K562 (cell line): ENCODE measurements at regions not wholly inside any gene's neighbourhood (a gene's known extent, or its start where the extent isn't known, plus 50 kb on each side); places are given as distances from the start of the nearest gene placed in this dataset.

Source experiments
- ATAC-seq: fragments of 200-7000 bp; cut with Tn5 transposase; 3 replicates; pipeline ENCODE4 v1.9.1; 2020; ENCODE audit warnings: moderate library complexity
- BruUV-seq: library from RNA; stranded (reverse); fragments of 400-500 nt; replicated peaks from 2 replicates; lab custom pipeline; 2021; lab: Mats Ljungman, UMichigan
- CTCF ChIA-PET: fragments of 300-600 bp; formaldehyde crosslinking; extraction: SDS; loops from one replicate; lab custom pipeline; 2021; ENCODE audit warnings: low intra/inter-chr PET ratio; lab: Yijun Ruan, JAX
- POLR2A ChIA-PET: fragments of 300-600, 350-650 bp; sonication (Branson Sonifier 250); formaldehyde crosslinking; extraction: SDS; loops from one replicate; lab custom pipeline; 2021; ENCODE audit warnings: antibody characterized with exemption, inconsistent platforms; lab: Yijun Ruan, JAX
- DNase-seq, 4 experiments: peaks; one replicate each; pipeline versions ENCODE4 v3.0.0 to v3.0.0-alpha.2; 2011 to 2018; ENCODE audit warnings: low spot score in 3 of 4, mixed read lengths in 3 of 4; ENCODE audit errors: extremely low read depth in 1 of 4
- FAIRE-seq: peaks from 2 replicates; lab custom pipeline; 2011; peaks lifted over from hg19 to GRCh38; lab: Jason Lieb, UNC
- H2AFZ ChIP-seq: 2 replicates; pipeline ENCODE4 v1.6.0; 2011; ENCODE audit warnings: low read depth, low read length, control low read depth, inconsistent platforms
- H3K27ac ChIP-seq: fragments of 200-600 bp; 3 replicates; pipeline ENCODE4 v1.8.0; 2011; ENCODE audit warnings: low read depth, mild to moderate bottlenecking, control low read depth, inconsistent platforms, low read length, moderate library complexity, mixed read lengths; ENCODE audit errors: extremely low read depth
- H3K27me3 ChIP-seq, 2 experiments: fragments of 300-600 bp in 1 of 2; 2 replicates in 1 of 2; 3 replicates in 1 of 2; pipeline versions ENCODE4 v1.6.0 to v1.8.0; 2011; ENCODE audit warnings: inconsistent platforms in 2 of 2, low read length in 2 of 2, mild to moderate bottlenecking in 1 of 2, mixed read lengths in 1 of 2, moderate library complexity in 1 of 2; ENCODE audit not compliant: control insufficient read depth in 2 of 2, insufficient read depth in 2 of 2
- H3K36me3 ChIP-seq: fragments of 300-600 bp; 3 replicates; pipeline ENCODE4 v1.8.0; 2011; ENCODE audit warnings: mild to moderate bottlenecking, low read length, inconsistent platforms; ENCODE audit not compliant: control insufficient read depth, insufficient read depth
- H3K4me1 ChIP-seq, 2 experiments: fragments of 200-600 bp in 1 of 2; replicated peaks in 1 of 2; 2 replicates in 1 of 2; 3 replicates in 1 of 2; pipeline versions ENCODE4 v1.5.1 to v1.8.0; 2011; ENCODE audit warnings: inconsistent platforms in 2 of 2, low read length in 2 of 2, mild to moderate bottlenecking in 1 of 2, mixed read lengths in 1 of 2, moderate library complexity in 1 of 2; ENCODE audit not compliant: control insufficient read depth in 2 of 2, insufficient read depth in 2 of 2
- H3K4me2 ChIP-seq: 2 replicates; pipeline ENCODE4 v1.6.1; 2011; ENCODE audit warnings: low read length, control low read depth, inconsistent platforms, mixed read lengths; ENCODE audit not compliant: insufficient read depth
- H3K4me3 ChIP-seq: fragments of 200-600 bp; sonication (generic), shearing (Covaris generic); 2 replicates; pipeline ENCODE4 v1.5.1; 2016; ENCODE audit warnings: control low read depth, inconsistent platforms
- H3K79me2 ChIP-seq: fragments of 200-600 bp; 3 replicates; pipeline ENCODE4 v1.8.0; 2011; ENCODE audit warnings: low read length, inconsistent platforms; ENCODE audit not compliant: control insufficient read depth, insufficient read depth
- H3K9ac ChIP-seq, 2 experiments: 2 replicates each; pipeline versions ENCODE4 v1.6.0 to v1.6.1; 2011; ENCODE audit warnings: low read depth in 2 of 2, low read length in 2 of 2, control low read depth in 1 of 2, inconsistent platforms in 1 of 2, mild to moderate bottlenecking in 1 of 2, mixed read lengths in 1 of 2; ENCODE audit not compliant: insufficient read depth in 1 of 2
- H3K9me1 ChIP-seq: one replicate; pipeline ENCODE4 v1.6.0; 2011; ENCODE audit warnings: inconsistent platforms, mild to moderate bottlenecking, low read length, moderate library complexity; ENCODE audit not compliant: control insufficient read depth, insufficient read depth
- H3K9me3 ChIP-seq: replicated peaks from 2 replicates; pipeline ENCODE4 v1.5.1; 2011; ENCODE audit warnings: low read depth, low read length, inconsistent platforms; ENCODE audit not compliant: control insufficient read depth, insufficient read depth
- H4K20me1 ChIP-seq: replicated peaks from 2 replicates; pipeline ENCODE4 v1.6.1; 2011; ENCODE audit warnings: low read length, inconsistent platforms, mixed read lengths; ENCODE audit not compliant: control insufficient read depth, insufficient read depth
- DDX20 ChIP-seq: fragments of 450-650 bp; IDR thresholded peaks from 2 replicates; pipeline ENCODE4 v1.6.1; 2016; ENCODE audit warnings: missing genetic modification characterization, low read depth, mild to moderate bottlenecking, missing compliant biosample characterization, moderate library complexity
- NFIC ChIP-seq: fragments of 450-650 bp; IDR thresholded peaks from 2 replicates; pipeline ENCODE4 v1.6.1; 2017; ENCODE audit warnings: mild to moderate bottlenecking, inconsistent platforms
- RAD21 ChIP-seq, 2 experiments: fragments of 250-450 bp in 1 of 2; fragments of 450-650 bp in 1 of 2; sonication (Bioruptor Pico) in 1 of 2; formaldehyde crosslinking in 1 of 2; IDR thresholded peaks in 1 of 2; conservative IDR thresholded peaks in 1 of 2; 2 replicates each; pipeline versions ENCODE4 v1.4.0 to v1.8.0; 2020 to 2022; ENCODE audit warnings: mild to moderate bottlenecking in 2 of 2, moderate library complexity in 1 of 2
- WGBS: fragments of 100-300 bp; shearing (Covaris generic); methylation state at CpG from one replicate; pipeline ENCODE4 v1.1.6; 2016; ENCODE audit warnings: low coverage, mixed read lengths; ENCODE audit not compliant: insufficient coverage; ENCODE audit errors: missing lambda C conversion rate; 5-methylcytosine and 5-hydroxymethylcytosine counted together
- in situ Hi-C: fragments of 300-500 bp; cut with MboI; formaldehyde crosslinking; loops from 4 replicates; pipeline ENCODE4 v1.15.0; 2018; ENCODE audit warnings: inconsistent platforms, mixed read lengths
- intact Hi-C: fragments of 100-400 bp; cut with micrococcal nuclease; formaldehyde crosslinking; loops from 2 replicates; pipeline ENCODE4 v1.14.2; 2022
- TF ChIP-seq, protein P1 (sequence below): sonication (generic); formaldehyde crosslinking; IDR thresholded peaks from 2 replicates; pipeline ENCODE4 v1.8.1; 2023; ENCODE audit warnings: mild to moderate bottlenecking, missing genetic modification reagents
- TF ChIP-seq, protein P2 (sequence below), 2 experiments: fragments of 450-650 bp; formaldehyde crosslinking in 1 of 2; IDR thresholded peaks; 2 replicates each; pipeline versions ENCODE4 v1.4.0 to v1.6.1; 2014 to 2020; ENCODE audit warnings: mild to moderate bottlenecking in 2 of 2, borderline replicate concordance in 1 of 2, low read depth in 1 of 2
- TF ChIP-seq, protein P3 (sequence below), 3 experiments: IDR thresholded peaks in 2 of 3; conservative IDR thresholded peaks in 1 of 3; 2 replicates each; pipeline ENCODE4 v1.5.1; 2011 to 2012; ENCODE audit warnings: low read length in 3 of 3, mild to moderate bottlenecking in 3 of 3, control low read depth in 2 of 3, improper control_type of control experiment in 1 of 3, inconsistent platforms in 1 of 3, low read depth in 1 of 3, mixed read lengths in 1 of 3, moderate library complexity in 1 of 3; ENCODE audit not compliant: insufficient read depth in 2 of 3

DNA sequence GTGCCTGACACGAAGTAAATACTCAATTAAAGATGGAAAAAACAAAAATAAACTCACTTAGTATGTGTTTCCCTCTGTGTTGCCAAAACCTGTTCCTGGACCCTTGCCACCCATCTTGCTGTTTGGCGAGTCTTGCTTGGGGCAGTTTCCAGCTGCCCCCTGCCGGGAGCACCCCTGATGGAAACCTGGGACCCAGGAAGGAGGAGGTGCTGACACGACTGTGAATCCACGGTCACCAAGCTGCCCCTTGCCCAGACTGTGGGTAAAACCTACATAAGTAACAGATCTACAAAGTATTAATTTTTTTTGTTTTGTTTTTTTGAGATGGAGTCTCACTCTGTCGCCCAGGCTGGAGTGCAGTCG, 50.1 kb upstream of the SIAH1 start:
- FAIRE-seq (no peak), ATAC-seq (peak; percentile 63; the same call in 2 of the 3 replicates), DNase-seq (peak in 1 of 4 experiments; percentile 13)
- no peaks in the 10 kb centered on the region for H3K9me1 ChIP-seq
- no peak overlapping the region for H3K4me3 ChIP-seq
- CTCF ChIA-PET, result interaction anchor here (0.7 to 2.4 kb wide), 2 partner anchors 81 to 204 kb away, joined by 4 to 14 read pairs; no protein-coding TSS in a partner anchor
- no peak overlapping the region for H3K27ac ChIP-seq
- 4% methylated on average over 7 of the region's 7 CpGs for WGBS
- no peaks in the 10 kb centered on the region for H4K20me1 ChIP-seq
- peaks cover 16 to 32% of the 10 kb centered on the region in 2 experiments; a peak in 4 of 5 replicates for H3K27me3 ChIP-seq
- H3K36me3 ChIP-seq, result no peaks in the 10 kb centered on the region
- no peak overlapping the region for H2AFZ ChIP-seq
- intact Hi-C loops, result loop anchor here (5.0 to 10.0 kb wide), 2 partner anchors 83 to 200 kb away; no protein-coding TSS in a partner anchor
- H3K4me2 ChIP-seq, result no peak overlapping the region
- no peaks in the 10 kb centered on the region for H3K79me2 ChIP-seq
- no peaks in the 10 kb centered on the region for H3K9me3 ChIP-seq
- no TSS peak for BruUV-seq
- in situ Hi-C loops, result no loop called here
- no peak overlapping the region for H3K9ac ChIP-seq
- POLR2A ChIA-PET, result interaction anchor here (0.8 to 3.1 kb wide), 3 partner anchors 9 to 205 kb away, joined by 3 to 9 read pairs (median 5); no protein-coding TSS in a partner anchor
- no peaks in the 10 kb centered on the region for H3K4me1 ChIP-seq
- TF ChIP-seq, protein P1, sequence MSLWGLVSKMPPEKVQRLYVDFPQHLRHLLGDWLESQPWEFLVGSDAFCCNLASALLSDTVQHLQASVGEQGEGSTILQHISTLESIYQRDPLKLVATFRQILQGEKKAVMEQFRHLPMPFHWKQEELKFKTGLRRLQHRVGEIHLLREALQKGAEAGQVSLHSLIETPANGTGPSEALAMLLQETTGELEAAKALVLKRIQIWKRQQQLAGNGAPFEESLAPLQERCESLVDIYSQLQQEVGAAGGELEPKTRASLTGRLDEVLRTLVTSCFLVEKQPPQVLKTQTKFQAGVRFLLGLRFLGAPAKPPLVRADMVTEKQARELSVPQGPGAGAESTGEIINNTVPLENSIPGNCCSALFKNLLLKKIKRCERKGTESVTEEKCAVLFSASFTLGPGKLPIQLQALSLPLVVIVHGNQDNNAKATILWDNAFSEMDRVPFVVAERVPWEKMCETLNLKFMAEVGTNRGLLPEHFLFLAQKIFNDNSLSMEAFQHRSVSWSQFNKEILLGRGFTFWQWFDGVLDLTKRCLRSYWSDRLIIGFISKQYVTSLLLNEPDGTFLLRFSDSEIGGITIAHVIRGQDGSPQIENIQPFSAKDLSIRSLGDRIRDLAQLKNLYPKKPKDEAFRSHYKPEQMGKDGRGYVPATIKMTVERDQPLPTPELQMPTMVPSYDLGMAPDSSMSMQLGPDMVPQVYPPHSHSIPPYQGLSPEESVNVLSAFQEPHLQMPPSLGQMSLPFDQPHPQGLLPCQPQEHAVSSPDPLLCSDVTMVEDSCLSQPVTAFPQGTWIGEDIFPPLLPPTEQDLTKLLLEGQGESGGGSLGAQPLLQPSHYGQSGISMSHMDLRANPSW (CRISPR knock-in tag), result no peak
- TF ChIP-seq DDX20 (tag) (no peak), RAD21 (CRISPR knock-in tag; conservative IDR thresholded peaks at IDR 0.05 in 1 of 2, IDR thresholded peaks at IDR 0.05 in 1 of 2) (peak; percentile 8 to 43; a peak in 2 of 4 replicates), NFIC (peak; percentile 36)
- TF ChIP-seq, protein P2, sequence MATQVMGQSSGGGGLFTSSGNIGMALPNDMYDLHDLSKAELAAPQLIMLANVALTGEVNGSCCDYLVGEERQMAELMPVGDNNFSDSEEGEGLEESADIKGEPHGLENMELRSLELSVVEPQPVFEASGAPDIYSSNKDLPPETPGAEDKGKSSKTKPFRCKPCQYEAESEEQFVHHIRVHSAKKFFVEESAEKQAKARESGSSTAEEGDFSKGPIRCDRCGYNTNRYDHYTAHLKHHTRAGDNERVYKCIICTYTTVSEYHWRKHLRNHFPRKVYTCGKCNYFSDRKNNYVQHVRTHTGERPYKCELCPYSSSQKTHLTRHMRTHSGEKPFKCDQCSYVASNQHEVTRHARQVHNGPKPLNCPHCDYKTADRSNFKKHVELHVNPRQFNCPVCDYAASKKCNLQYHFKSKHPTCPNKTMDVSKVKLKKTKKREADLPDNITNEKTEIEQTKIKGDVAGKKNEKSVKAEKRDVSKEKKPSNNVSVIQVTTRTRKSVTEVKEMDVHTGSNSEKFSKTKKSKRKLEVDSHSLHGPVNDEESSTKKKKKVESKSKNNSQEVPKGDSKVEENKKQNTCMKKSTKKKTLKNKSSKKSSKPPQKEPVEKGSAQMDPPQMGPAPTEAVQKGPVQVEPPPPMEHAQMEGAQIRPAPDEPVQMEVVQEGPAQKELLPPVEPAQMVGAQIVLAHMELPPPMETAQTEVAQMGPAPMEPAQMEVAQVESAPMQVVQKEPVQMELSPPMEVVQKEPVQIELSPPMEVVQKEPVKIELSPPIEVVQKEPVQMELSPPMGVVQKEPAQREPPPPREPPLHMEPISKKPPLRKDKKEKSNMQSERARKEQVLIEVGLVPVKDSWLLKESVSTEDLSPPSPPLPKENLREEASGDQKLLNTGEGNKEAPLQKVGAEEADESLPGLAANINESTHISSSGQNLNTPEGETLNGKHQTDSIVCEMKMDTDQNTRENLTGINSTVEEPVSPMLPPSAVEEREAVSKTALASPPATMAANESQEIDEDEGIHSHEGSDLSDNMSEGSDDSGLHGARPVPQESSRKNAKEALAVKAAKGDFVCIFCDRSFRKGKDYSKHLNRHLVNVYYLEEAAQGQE (IDR thresholded peaks at IDR 0.05; ENCODE audit: borderline replicate concordance), result peak; percentile 57
- TF ChIP-seq, protein P2 (CRISPR knock-in tag; IDR thresholded peaks at IDR 0.05; ENCODE audit: low read depth), result no peak
- TF ChIP-seq, protein P3, sequence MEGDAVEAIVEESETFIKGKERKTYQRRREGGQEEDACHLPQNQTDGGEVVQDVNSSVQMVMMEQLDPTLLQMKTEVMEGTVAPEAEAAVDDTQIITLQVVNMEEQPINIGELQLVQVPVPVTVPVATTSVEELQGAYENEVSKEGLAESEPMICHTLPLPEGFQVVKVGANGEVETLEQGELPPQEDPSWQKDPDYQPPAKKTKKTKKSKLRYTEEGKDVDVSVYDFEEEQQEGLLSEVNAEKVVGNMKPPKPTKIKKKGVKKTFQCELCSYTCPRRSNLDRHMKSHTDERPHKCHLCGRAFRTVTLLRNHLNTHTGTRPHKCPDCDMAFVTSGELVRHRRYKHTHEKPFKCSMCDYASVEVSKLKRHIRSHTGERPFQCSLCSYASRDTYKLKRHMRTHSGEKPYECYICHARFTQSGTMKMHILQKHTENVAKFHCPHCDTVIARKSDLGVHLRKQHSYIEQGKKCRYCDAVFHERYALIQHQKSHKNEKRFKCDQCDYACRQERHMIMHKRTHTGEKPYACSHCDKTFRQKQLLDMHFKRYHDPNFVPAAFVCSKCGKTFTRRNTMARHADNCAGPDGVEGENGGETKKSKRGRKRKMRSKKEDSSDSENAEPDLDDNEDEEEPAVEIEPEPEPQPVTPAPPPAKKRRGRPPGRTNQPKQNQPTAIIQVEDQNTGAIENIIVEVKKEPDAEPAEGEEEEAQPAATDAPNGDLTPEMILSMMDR (IDR thresholded peaks at IDR 0.05 in 2 of 3, conservative IDR thresholded peaks at IDR 0.05 in 1 of 3; ENCODE audit: insufficient read depth in 2 of 3, low read depth in 1 of 3, low read length in 3 of 3), result peak; percentile 43 to 64 (median 48); a peak in 5 of 6 replicates
